ENCODE measurements at regions not wholly inside any gene's neighbourhood (a gene's known extent, or its start where the extent isn't known, plus 50 kb on each side); places are given as distances from the start of the nearest gene placed in this dataset.

- TF ChIP-seq CTCF (IDR thresholded peaks at IDR 0.05; ENCODE audit: insufficient read depth, low read length, poor library complexity, severe bottlenecking) = no peak
Observed at GRCh38 chr7:94080551-94080950, 76.4 kb upstream of the BET1 start.

GRCh38 chr7:94082126-94082525 is 78.0 kb upstream of the BET1 start:
- Histone ChIP-seq H3K27me3 (ENCODE audit: control insufficient read depth, insufficient read depth, low read length) (no peaks in the 10 kb centered on the region), H3K36me3 (ENCODE audit: control insufficient read depth, insufficient read depth, low read length) (no peaks in the 10 kb centered on the region), H3K4me3 (ENCODE audit: low read depth, low read length) (no peak overlapping the region)
- no peak for DNase-seq (ENCODE audit: low read depth)
- TF ChIP-seq CTCF (IDR thresholded peaks at IDR 0.05; ENCODE audit: insufficient read depth, low read length, poor library complexity, severe bottlenecking) = no peak

More at GRCh38 chr7:94080551-94080950, 76.4 kb upstream of the BET1 start:
- Histone ChIP-seq H3K36me3 (ENCODE audit: control insufficient read depth, insufficient read depth, low read length) (no peaks in the 10 kb centered on the region), H3K4me3 (ENCODE audit: low read depth, low read length) (no peak overlapping the region), H3K27me3 (ENCODE audit: control insufficient read depth, insufficient read depth, low read length) (no peaks in the 10 kb centered on the region)
- DNase-seq (ENCODE audit: low read depth) = no peak

GRCh38 chr7:94087664-94088352 is 83.7 kb upstream of the BET1 start:
- no peaks in the 10 kb centered on the region for H3K36me3 ChIP-seq (ENCODE audit: control insufficient read depth, insufficient read depth, low read length)
- no peaks in the 10 kb centered on the region for H3K27me3 ChIP-seq (ENCODE audit: control insufficient read depth, insufficient read depth, low read length)
- H3K4me3 ChIP-seq (ENCODE audit: low read depth, low read length) = no peak overlapping the region
- TF ChIP-seq CTCF (IDR thresholded peaks at IDR 0.05; ENCODE audit: insufficient read depth, low read length, poor library complexity, severe bottlenecking) = peak; percentile 64
- peak; percentile 52 for DNase-seq (ENCODE audit: low read depth)

- no peaks in the 10 kb centered on the region for H3K36me3 ChIP-seq (ENCODE audit: control insufficient read depth, insufficient read depth, low read length)
- H3K27me3 ChIP-seq (ENCODE audit: control insufficient read depth, insufficient read depth, low read length) = no peaks in the 10 kb centered on the region
- TF ChIP-seq CTCF (IDR thresholded peaks at IDR 0.05; ENCODE audit: insufficient read depth, low read length, poor library complexity, severe bottlenecking) = no peak
- no peak overlapping the region for H3K4me3 ChIP-seq (ENCODE audit: low read depth, low read length)
- DNase-seq (ENCODE audit: low read depth) = no peak
Observed at GRCh38 chr7:94088560-94088959, 84.4 kb upstream of the BET1 start.

- Histone ChIP-seq H3K4me3 (ENCODE audit: low read depth, low read length) (no peak overlapping the region), H3K27me3 (ENCODE audit: control insufficient read depth, insufficient read depth, low read length) (no peaks in the 10 kb centered on the region), H3K36me3 (ENCODE audit: control insufficient read depth, insufficient read depth, low read length) (no peaks in the 10 kb centered on the region)
- no peak for DNase-seq (ENCODE audit: low read depth)
- no peak for TF ChIP-seq CTCF (IDR thresholded peaks at IDR 0.05; ENCODE audit: insufficient read depth, low read length, poor library complexity, severe bottlenecking)
Observed at GRCh38 chr7:94089806-94090205, 85.7 kb upstream of the BET1 start.

GRCh38 chr7:94092980-94093379 is 88.8 kb upstream of the BET1 start:
- DNase-seq (ENCODE audit: low read depth) = no peak
- Histone ChIP-seq H3K36me3 (ENCODE audit: control insufficient read depth, insufficient read depth, low read length) (no peaks in the 10 kb centered on the region), H3K27me3 (ENCODE audit: control insufficient read depth, insufficient read depth, low read length) (no peaks in the 10 kb centered on the region), H3K4me3 (ENCODE audit: low read depth, low read length) (no peak overlapping the region)
- TF ChIP-seq CTCF (IDR thresholded peaks at IDR 0.05; ENCODE audit: insufficient read depth, low read length, poor library complexity, severe bottlenecking) = no peak
